ENCODE measurements at regions not wholly inside any gene's neighbourhood (a gene's known extent, or its start where the extent isn't known, plus 50 kb on each side); places are given as distances from the start of the nearest gene placed in this dataset.

DNA sequence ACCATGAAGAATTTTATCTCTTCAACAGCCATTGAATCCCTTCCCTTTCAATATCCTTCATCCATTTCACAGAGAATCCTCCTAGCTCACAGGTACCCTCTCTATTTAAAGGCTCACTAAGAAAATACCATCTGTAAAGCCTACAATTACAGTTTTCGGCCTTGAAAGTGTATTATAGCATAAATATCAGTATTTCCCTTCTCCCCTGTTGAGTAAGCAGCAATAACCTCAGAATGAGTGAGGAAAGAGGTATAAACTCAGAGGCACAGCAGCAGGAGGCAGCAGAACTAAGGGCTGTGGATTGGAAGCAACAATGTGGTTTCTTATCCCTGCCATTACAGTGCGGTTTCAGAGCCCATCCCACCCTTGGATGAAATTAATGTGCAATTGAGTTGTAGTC is 360.6 kb upstream of the ATP10A start:
- TF ChIP-seq, protein P1, sequence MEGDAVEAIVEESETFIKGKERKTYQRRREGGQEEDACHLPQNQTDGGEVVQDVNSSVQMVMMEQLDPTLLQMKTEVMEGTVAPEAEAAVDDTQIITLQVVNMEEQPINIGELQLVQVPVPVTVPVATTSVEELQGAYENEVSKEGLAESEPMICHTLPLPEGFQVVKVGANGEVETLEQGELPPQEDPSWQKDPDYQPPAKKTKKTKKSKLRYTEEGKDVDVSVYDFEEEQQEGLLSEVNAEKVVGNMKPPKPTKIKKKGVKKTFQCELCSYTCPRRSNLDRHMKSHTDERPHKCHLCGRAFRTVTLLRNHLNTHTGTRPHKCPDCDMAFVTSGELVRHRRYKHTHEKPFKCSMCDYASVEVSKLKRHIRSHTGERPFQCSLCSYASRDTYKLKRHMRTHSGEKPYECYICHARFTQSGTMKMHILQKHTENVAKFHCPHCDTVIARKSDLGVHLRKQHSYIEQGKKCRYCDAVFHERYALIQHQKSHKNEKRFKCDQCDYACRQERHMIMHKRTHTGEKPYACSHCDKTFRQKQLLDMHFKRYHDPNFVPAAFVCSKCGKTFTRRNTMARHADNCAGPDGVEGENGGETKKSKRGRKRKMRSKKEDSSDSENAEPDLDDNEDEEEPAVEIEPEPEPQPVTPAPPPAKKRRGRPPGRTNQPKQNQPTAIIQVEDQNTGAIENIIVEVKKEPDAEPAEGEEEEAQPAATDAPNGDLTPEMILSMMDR (IDR thresholded peaks at IDR 0.05), result no peak
- TF ChIP-seq POLR2AphosphoS5 (IDR thresholded peaks at IDR 0.05; ENCODE audit: insufficient read depth in 1 of 2, low read depth in 1 of 2) (no peak), POLR2A (IDR thresholded peaks at IDR 0.05) (no peak)

Data from vagina (tissue), 2 donors.